HepG2 (cell line): ENCODE measurements at regions not wholly inside any gene's neighbourhood (a gene's known extent, or its start where the extent isn't known, plus 50 kb on each side); places are given as distances from the start of the nearest gene placed in this dataset.

Experiments used
- ATAC-seq: fragments of 200-7000 bp; cut with Tn5 transposase; 3 replicates; pipeline ENCODE4 v1.9.1; 2020; ENCODE audit warnings: mild to moderate bottlenecking, moderate library complexity
- BruUV-seq: library from RNA; stranded (reverse); fragments of 400-500 nt; replicated peaks from 2 replicates; lab custom pipeline; 2021; lab: Mats Ljungman, UMichigan
- CTCF ChIA-PET: fragments of 300-600 bp; formaldehyde crosslinking; extraction: SDS; loops from one replicate; lab custom pipeline; 2021; ENCODE audit warnings: low total read pairs, inconsistent platforms, low intra/inter-chr PET ratio; lab: Yijun Ruan, JAX
- POLR2A ChIA-PET: fragments of 350-600 bp; sonication (Branson Sonifier 250); formaldehyde crosslinking; loops from one replicate; lab custom pipeline; 2020; ENCODE audit warnings: antibody characterized with exemption, inconsistent platforms; lab: Yijun Ruan, JAX
- DNase-seq: peaks from one replicate; pipeline ENCODE4 v3.0.0-alpha.2; 2015; ENCODE audit warnings: low spot score
- FAIRE-seq: peaks from 3 replicates; lab custom pipeline; 2011; peaks lifted over from hg19 to GRCh38; lab: Jason Lieb, UNC
- H2AFZ ChIP-seq: one replicate; pipeline ENCODE4 v1.6.1; 2011; ENCODE audit warnings: low read length, inconsistent platforms
- H3K27ac ChIP-seq: fragments of 300-600 bp; 3 replicates; pipeline ENCODE4 v1.8.0; 2011; ENCODE audit warnings: mixed run types, mild to moderate bottlenecking, mixed read lengths, low read length, inconsistent platforms; ENCODE audit not compliant: insufficient read depth; ENCODE audit errors: extremely low read length
- H3K27me3 ChIP-seq, 2 experiments: fragments of 200-600 bp in 1 of 2; 2 replicates in 1 of 2; 3 replicates in 1 of 2; pipeline versions ENCODE4 v1.6.0 to v1.8.0; 2011; ENCODE audit warnings: low read length in 2 of 2, mild to moderate bottlenecking in 2 of 2, moderate library complexity in 2 of 2, inconsistent platforms in 1 of 2; ENCODE audit not compliant: insufficient read depth in 2 of 2, control insufficient read depth in 1 of 2
- H3K36me3 ChIP-seq, 2 experiments: fragments of 200-600 bp in 1 of 2; replicated peaks in 1 of 2; 2 replicates in 1 of 2; 3 replicates in 1 of 2; pipeline versions ENCODE4 v1.5.1 to v1.8.0; 2011; ENCODE audit warnings: low read length in 2 of 2, inconsistent platforms in 1 of 2; ENCODE audit not compliant: insufficient read depth in 2 of 2, control insufficient read depth in 1 of 2
- H3K4me1 ChIP-seq: 2 replicates; pipeline ENCODE4 v1.5.1; 2012; ENCODE audit warnings: low read length, inconsistent platforms; ENCODE audit not compliant: insufficient read depth
- H3K4me2 ChIP-seq: 2 replicates; pipeline ENCODE4 v1.6.0; 2011; ENCODE audit warnings: low read depth, low read length, inconsistent platforms
- H3K4me3 ChIP-seq, 3 experiments: fragments of 200-600 bp in 1 of 3; sonication (generic), shearing (Covaris generic) in 1 of 3; replicated peaks in 1 of 3; 2 replicates each; pipeline ENCODE4 v1.5.1; 2011 to 2016; ENCODE audit warnings: low read length in 3 of 3, inconsistent platforms in 2 of 3, low read depth in 2 of 3, mild to moderate bottlenecking in 2 of 3, control low read depth in 1 of 3, mixed read lengths in 1 of 3; ENCODE audit not compliant: insufficient read depth in 1 of 3
- H3K79me2 ChIP-seq: one replicate; pipeline ENCODE4 v1.6.1; 2011; ENCODE audit warnings: low read length, inconsistent platforms; ENCODE audit not compliant: insufficient read depth
- H3K9ac ChIP-seq: 2 replicates; pipeline ENCODE4 v1.6.0; 2011; ENCODE audit warnings: mild to moderate bottlenecking, low read depth, low read length, inconsistent platforms; ENCODE audit not compliant: insufficient read depth
- H3K9me3 ChIP-seq: 2 replicates; pipeline ENCODE4 v1.5.1; 2012; ENCODE audit warnings: mild to moderate bottlenecking, low read length
- H4K20me1 ChIP-seq: 2 replicates; pipeline ENCODE4 v1.6.0; 2011; ENCODE audit warnings: inconsistent platforms, mild to moderate bottlenecking, low read length, moderate library complexity; ENCODE audit not compliant: insufficient read depth
- ATF7 ChIP-seq, 2 experiments: fragments of 450-650 bp in 1 of 2; sonication (generic) in 1 of 2; formaldehyde crosslinking in 1 of 2; IDR thresholded peaks; 2 replicates each; pipeline versions ENCODE4 v1.4.0 to v1.6.1; 2016 to 2020; ENCODE audit warnings: antibody characterized with exemption in 1 of 2, mild to moderate bottlenecking in 1 of 2, missing genetic modification reagents in 1 of 2
- CEBPB ChIP-seq: IDR thresholded peaks from 2 replicates; pipeline ENCODE4 v1.6.1; 2011; ENCODE audit warnings: low read depth, low read length, improper control_type of control experiment, borderline replicate concordance
- ELK4 ChIP-seq: sonication (generic); formaldehyde crosslinking; IDR thresholded peaks from 2 replicates; pipeline ENCODE4 v1.9.0; 2021; ENCODE audit warnings: missing genetic modification reagents, borderline replicate concordance
- GABPA ChIP-seq, 2 experiments: IDR thresholded peaks; 2 replicates each; pipeline ENCODE4 v1.6.1; 2011 to 2016; ENCODE audit warnings: low read depth in 2 of 2, low read length in 1 of 2, missing biosample characterization in 1 of 2, missing genetic modification characterization in 1 of 2
- MLX ChIP-seq: IDR thresholded peaks from 2 replicates; pipeline ENCODE4 v1.6.1; 2016
- PAXIP1 ChIP-seq: sonication (generic); formaldehyde crosslinking; conservative IDR thresholded peaks from 2 replicates; pipeline ENCODE4 v1.4.0; 2020; ENCODE audit warnings: mild to moderate bottlenecking, missing genetic modification reagents, moderate library complexity
- RARG ChIP-seq: sonication (generic); formaldehyde crosslinking; IDR thresholded peaks from 2 replicates; pipeline ENCODE4 v1.4.0; 2020; ENCODE audit warnings: low read depth, mild to moderate bottlenecking, missing genetic modification reagents
- TGIF2 ChIP-seq: IDR thresholded peaks from 2 replicates; pipeline ENCODE4 v1.6.1; 2016; ENCODE audit warnings: control low read depth, missing compliant biosample characterization
- ZNF121 ChIP-seq: sonication (generic); formaldehyde crosslinking; IDR thresholded peaks from 2 replicates; pipeline ENCODE4 v1.5.0; 2020; ENCODE audit warnings: mild to moderate bottlenecking, missing genetic modification reagents
- ZNF530 ChIP-seq: sonication (generic); formaldehyde crosslinking; IDR thresholded peaks from 2 replicates; pipeline ENCODE4 v1.5.0; 2020; ENCODE audit warnings: low read depth, mild to moderate bottlenecking, missing genetic modification reagents
- ZNF549 ChIP-seq: sonication (generic); formaldehyde crosslinking; IDR thresholded peaks from 2 replicates; pipeline ENCODE4 v1.5.0; 2020; ENCODE audit warnings: missing genetic modification reagents
- ZNF614 ChIP-seq: IDR thresholded peaks from 2 replicates; pipeline ENCODE4 v1.6.1; 2018; ENCODE audit warnings: missing biosample characterization, missing genetic modification reagents, inconsistent platforms, borderline replicate concordance
- ZNF703 ChIP-seq: sonication (generic); formaldehyde crosslinking; IDR thresholded peaks from 2 replicates; pipeline ENCODE4 v1.5.1; 2020; ENCODE audit warnings: missing genetic modification reagents, mild to moderate bottlenecking, moderate library complexity, borderline replicate concordance
- ZNF776 ChIP-seq: sonication (generic); formaldehyde crosslinking; IDR thresholded peaks from 2 replicates; pipeline ENCODE4 v1.4.0; 2020; ENCODE audit warnings: mild to moderate bottlenecking, missing genetic modification reagents
- WGBS: methylation state at CpG from one replicate; pipeline ENCODE4 v1.1.6; 2017; ENCODE audit warnings: low lambda C conversion rate; 5-methylcytosine and 5-hydroxymethylcytosine counted together
- in situ Hi-C: cut with HindIII; loops from 2 replicates; pipeline ENCODE4 v1.10.0; 2017; ENCODE audit warnings: low pct_unique_long_range_greater_than_20kb; ENCODE audit not compliant: extremely low pct_ligation_motif_present
- intact Hi-C: fragments of 100-400 bp; cut with micrococcal nuclease; formaldehyde crosslinking; loops from one replicate; pipeline ENCODE4 v1.10.0; 2022; ENCODE audit not compliant: unreplicated experiment

GRCh38 chr2:163045830-163046229 is 207.3 kb upstream of the KCNH7 start:
- FAIRE-seq: no peak
- ChIA-PET POLR2A (no interaction called here), CTCF (no interaction called here)
- ATAC-seq: no peak
- H3K27me3 ChIP-seq: no peaks in the 10 kb centered on the region
- no peaks in the 10 kb centered on the region for H3K9me3 ChIP-seq
- no peak overlapping the region for H2AFZ ChIP-seq
- H3K9ac ChIP-seq: no peak overlapping the region
- WGBS: under 1% methylated on average over 2 of the region's 2 CpGs
- peak; percentile 81 for TF ChIP-seq ATF7 (IDR thresholded peaks at IDR 0.05)
- no peak for TF ChIP-seq ATF7 (CRISPR knock-in tag; IDR thresholded peaks at IDR 0.05)
- no peak for TF ChIP-seq TGIF2
- peak; percentile 64; the same call in 1 of the 2 replicates for TF ChIP-seq CEBPB
- no peak for TF ChIP-seq ZNF614 (CRISPR knock-in tag)
- TF ChIP-seq, all 625 proteins: peak for 2
- no peaks in the 10 kb centered on the region for H3K36me3 ChIP-seq
- no peaks in the 10 kb centered on the region for H4K20me1 ChIP-seq
- in situ Hi-C loops (no loop called here), intact Hi-C loops (no loop called here)
- no TSS peak for BruUV-seq
- no peak for DNase-seq
- no peak overlapping the region for H3K4me2 ChIP-seq
- H3K4me3 ChIP-seq: no peak overlapping the region
- H3K4me1 ChIP-seq: no peaks in the 10 kb centered on the region
- no peaks in the 10 kb centered on the region for H3K79me2 ChIP-seq
- H3K27ac ChIP-seq: no peak overlapping the region

GRCh38 chr2:163044114-163044513 is 205.5 kb upstream of the KCNH7 start:
- no peaks in the 10 kb centered on the region for H3K79me2 ChIP-seq
- no peak for ATAC-seq
- no peaks in the 10 kb centered on the region for H3K36me3 ChIP-seq
- ChIA-PET CTCF (no interaction called here), POLR2A (no interaction called here)
- H2AFZ ChIP-seq: no peak overlapping the region
- H3K9ac ChIP-seq: no peak overlapping the region
- H3K4me3 ChIP-seq: no peak overlapping the region
- H3K9me3 ChIP-seq: no peaks in the 10 kb centered on the region
- no peak overlapping the region for H3K27ac ChIP-seq
- in situ Hi-C loops: no loop called here
- no TSS peak for BruUV-seq
- FAIRE-seq: no peak
- DNase-seq: no peak
- H4K20me1 ChIP-seq: no peaks in the 10 kb centered on the region
- H3K4me2 ChIP-seq: no peak overlapping the region
- no peaks in the 10 kb centered on the region for H3K27me3 ChIP-seq
- intact Hi-C loops: no loop called here
- H3K4me1 ChIP-seq: no peaks in the 10 kb centered on the region
- WGBS: 20% methylated on average over 3 of the region's 3 CpGs
- TF ChIP-seq MLX (CRISPR knock-in tag): no peak
- TF ChIP-seq PAXIP1 (CRISPR knock-in tag): no peak
- no peak for TF ChIP-seq ZNF776
- no peak for TF ChIP-seq ZNF703 (CRISPR knock-in tag)
- no peak for TF ChIP-seq ZNF121
- TF ChIP-seq RARG (CRISPR knock-in tag): no peak
- no peak for TF ChIP-seq GABPA (IDR thresholded peaks at IDR 0.05; ENCODE audit: low read depth, low read length)
- TF ChIP-seq GABPA (CRISPR knock-in tag; IDR thresholded peaks at IDR 0.05; ENCODE audit: low read depth): no peak
- no peak for TF ChIP-seq ZNF549 (CRISPR knock-in tag)
- TF ChIP-seq ELK4 (CRISPR knock-in tag): no peak
- TF ChIP-seq ZNF530: no peak
